Muscle layer of duodenum (tissue), 2 donors: ENCODE measurements at regions not wholly inside any gene's neighbourhood (a gene's known extent, or its start where the extent isn't known, plus 50 kb on each side); places are given as distances from the start of the nearest gene placed in this dataset.

Source experiments
- H3K27ac ChIP-seq: one replicate; pipeline ENCODE4 v1.7.0; 2013; ENCODE audit warnings: mild to moderate bottlenecking, low read length
- H3K27me3 ChIP-seq: one replicate; pipeline ENCODE4 v1.7.0; 2013; ENCODE audit warnings: low read depth, mild to moderate bottlenecking, control low read depth, low read length
- H3K36me3 ChIP-seq, 2 donors: one replicate each; pipeline ENCODE4 v1.7.0; 2013; ENCODE audit warnings: low read length in 2 of 2, control low read depth in 1 of 2, mild to moderate bottlenecking in 1 of 2; ENCODE audit not compliant: insufficient read depth in 2 of 2, control insufficient read depth in 1 of 2
- H3K4me1 ChIP-seq, 2 donors: one replicate each; pipeline ENCODE4 v1.7.0; 2013; ENCODE audit warnings: low read length in 2 of 2, mild to moderate bottlenecking in 2 of 2, control low read depth in 1 of 2, moderate library complexity in 1 of 2; ENCODE audit not compliant: insufficient read depth in 2 of 2, control insufficient read depth in 1 of 2
- H3K4me3 ChIP-seq, 2 donors: one replicate each; pipeline ENCODE4 v1.7.0; 2013; ENCODE audit warnings: low read length in 2 of 2, low read depth in 1 of 2, mild to moderate bottlenecking in 1 of 2
- H3K9me3 ChIP-seq, 2 donors: one replicate each; pipeline ENCODE4 v1.7.0; 2013; ENCODE audit warnings: low read length in 2 of 2, control low read depth in 1 of 2, mild to moderate bottlenecking in 1 of 2; ENCODE audit not compliant: control insufficient read depth in 1 of 2
- donor health status: healthy.

DNA sequence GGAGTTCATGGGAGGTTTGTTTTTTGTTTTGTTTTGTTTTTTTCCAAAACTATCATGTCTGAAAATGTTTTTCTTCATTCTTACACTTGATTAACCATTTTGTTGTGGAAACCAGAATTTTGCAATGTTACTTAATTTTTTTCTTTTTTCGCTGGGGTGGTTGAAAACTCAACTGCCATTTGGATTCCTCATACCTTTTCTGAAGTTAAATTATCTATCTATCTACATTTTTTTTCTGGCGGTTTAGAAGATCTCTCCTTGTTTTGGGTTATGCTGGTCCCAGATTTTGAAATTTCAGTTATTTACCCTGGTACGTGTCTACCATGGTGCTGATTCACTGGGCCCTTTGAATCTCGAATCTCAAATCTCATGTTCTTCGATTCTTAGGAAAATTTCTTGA, 316.2 kb upstream of the SMARCA2 start:
- Histone ChIP-seq H3K27ac (no peak overlapping the region), H3K4me3 (no peak overlapping the region), H3K9me3 (no peaks in the 10 kb centered on the region), H3K4me1 (no peaks in the 10 kb centered on the region), H3K27me3 (no peaks in the 10 kb centered on the region), H3K36me3 (no peaks in the 10 kb centered on the region)

DNA sequence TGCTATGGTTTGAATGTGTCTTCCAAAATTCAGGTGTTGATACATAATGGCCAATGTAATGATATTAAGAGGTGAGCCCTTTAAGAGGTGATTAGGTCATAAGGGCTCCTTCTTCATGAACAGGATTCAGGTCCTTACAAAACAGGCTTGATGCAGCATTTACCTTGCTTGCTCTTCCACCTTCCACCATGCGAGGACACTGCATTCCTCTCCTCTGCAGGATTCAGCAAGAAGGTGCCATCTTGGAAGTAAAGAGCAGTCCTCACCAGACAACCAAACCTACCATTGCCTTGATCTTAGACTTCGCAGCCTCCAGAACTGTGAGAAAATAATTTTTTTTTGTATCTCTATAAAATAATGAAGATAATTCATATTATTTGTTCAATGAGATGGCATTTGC, 314.0 kb upstream of the SMARCA2 start:
- H3K27me3 ChIP-seq: no peaks in the 10 kb centered on the region
- H3K27ac ChIP-seq: no peak overlapping the region
- no peak overlapping the region for H3K4me3 ChIP-seq
- H3K9me3 ChIP-seq: no peaks in the 10 kb centered on the region
- H3K36me3 ChIP-seq: no peaks in the 10 kb centered on the region
- no peaks in the 10 kb centered on the region for H3K4me1 ChIP-seq

- no peak overlapping the region for H3K4me3 ChIP-seq
- no peaks in the 10 kb centered on the region for H3K27me3 ChIP-seq
- H3K9me3 ChIP-seq: no peaks in the 10 kb centered on the region
- H3K36me3 ChIP-seq: no peaks in the 10 kb centered on the region
- no peaks in the 10 kb centered on the region for H3K4me1 ChIP-seq
- no peak overlapping the region for H3K27ac ChIP-seq
Measured at GRCh38 chr9:1702701-1703100, 312.4 kb upstream of the SMARCA2 start.

DNA sequence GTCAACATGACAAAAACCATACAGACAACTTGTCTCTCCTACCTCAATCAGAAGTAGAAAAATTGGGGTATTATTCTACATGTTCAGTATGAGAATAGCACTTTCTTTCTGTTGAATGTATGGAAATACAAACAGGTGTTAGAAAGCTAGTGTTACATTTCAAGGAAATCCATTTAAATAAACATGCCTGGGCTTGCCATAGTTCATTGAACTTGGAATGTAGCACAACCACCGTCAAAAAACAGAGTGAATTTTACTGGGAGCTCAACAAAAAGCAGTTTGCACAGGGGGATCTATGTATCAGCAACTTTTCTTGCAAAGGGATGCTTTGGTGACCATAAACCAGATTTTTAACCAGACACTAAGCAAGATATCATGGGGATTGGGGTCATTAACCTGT, 307.9 kb upstream of the SMARCA2 start:
- no peak overlapping the region for H3K27ac ChIP-seq
- no peak overlapping the region for H3K4me3 ChIP-seq
- H3K4me1 ChIP-seq: no peaks in the 10 kb centered on the region
- no peaks in the 10 kb centered on the region for H3K27me3 ChIP-seq
- H3K9me3 ChIP-seq: no peaks in the 10 kb centered on the region
- no peaks in the 10 kb centered on the region for H3K36me3 ChIP-seq

DNA sequence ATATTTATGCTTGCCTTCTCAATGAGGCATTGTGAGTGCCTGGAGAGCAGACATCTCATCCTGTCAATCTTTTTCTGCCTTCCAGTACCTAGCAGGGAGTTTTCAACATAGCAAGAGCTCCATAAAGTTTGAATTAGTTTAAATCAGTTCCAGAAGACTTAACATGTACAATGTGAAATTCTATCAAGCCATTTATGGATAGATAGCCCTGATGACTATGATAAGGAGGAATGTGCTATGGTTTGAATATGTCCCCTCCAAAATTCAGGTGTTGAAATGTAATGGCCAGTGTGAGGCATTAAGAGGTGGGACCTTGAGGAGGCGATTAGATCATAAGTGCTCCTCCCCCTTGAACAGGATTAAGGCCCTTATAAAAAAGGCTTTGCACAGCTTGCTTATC, 306.9 kb upstream of the SMARCA2 start:
- no peak overlapping the region for H3K27ac ChIP-seq
- no peaks in the 10 kb centered on the region for H3K9me3 ChIP-seq
- no peaks in the 10 kb centered on the region for H3K27me3 ChIP-seq
- no peaks in the 10 kb centered on the region for H3K4me1 ChIP-seq
- no peaks in the 10 kb centered on the region for H3K36me3 ChIP-seq
- H3K4me3 ChIP-seq: no peak overlapping the region

DNA sequence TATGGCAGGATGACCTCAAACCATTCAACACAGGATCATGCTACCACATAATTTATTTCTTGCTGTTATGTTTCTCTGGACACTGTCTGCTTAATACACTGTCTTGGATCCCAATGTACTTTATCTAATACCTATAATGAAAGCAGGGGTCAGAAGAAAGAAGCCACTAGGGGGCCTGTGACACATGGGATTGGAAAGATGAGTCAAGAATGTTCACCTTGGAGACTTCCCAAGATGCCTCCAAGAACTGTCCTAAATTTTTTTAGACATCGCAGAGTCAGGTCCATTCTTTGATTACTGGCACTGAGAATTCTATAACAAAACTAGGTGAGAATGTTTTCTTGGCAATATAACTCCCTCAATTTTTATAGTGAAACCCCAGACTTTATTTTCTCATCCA, 305.8 kb upstream of the SMARCA2 start:
- Histone ChIP-seq H3K4me1 (no peaks in the 10 kb centered on the region), H3K9me3 (no peaks in the 10 kb centered on the region), H3K36me3 (no peaks in the 10 kb centered on the region), H3K27me3 (no peaks in the 10 kb centered on the region), H3K4me3 (no peak overlapping the region), H3K27ac (no peak overlapping the region)

- no peaks in the 10 kb centered on the region for H3K27me3 ChIP-seq
- H3K9me3 ChIP-seq: no peaks in the 10 kb centered on the region
- no peak overlapping the region for H3K4me3 ChIP-seq
- no peaks in the 10 kb centered on the region for H3K36me3 ChIP-seq
- no peak overlapping the region for H3K27ac ChIP-seq
- H3K4me1 ChIP-seq: no peaks in the 10 kb centered on the region
Measured at GRCh38 chr9:1712861-1713450, 302.2 kb upstream of the SMARCA2 start.

GRCh38 chr9:1713841-1714240, 301.3 kb upstream of the SMARCA2 start:
- Histone ChIP-seq H3K9me3 (peaks cover 0 to 4% of the 10 kb centered on the region in 2 donors), H3K4me3 (no peak overlapping the region), H3K27me3 (no peaks in the 10 kb centered on the region), H3K36me3 (no peaks in the 10 kb centered on the region), H3K27ac (no peak overlapping the region), H3K4me1 (no peaks in the 10 kb centered on the region)

- no peak overlapping the region for H3K4me3 ChIP-seq
- no peaks in the 10 kb centered on the region for H3K27me3 ChIP-seq
- H3K4me1 ChIP-seq: no peaks in the 10 kb centered on the region
- H3K27ac ChIP-seq: no peak overlapping the region
- H3K36me3 ChIP-seq: no peaks in the 10 kb centered on the region
- peaks cover 0 to 4% of the 10 kb centered on the region in 2 donors for H3K9me3 ChIP-seq
Measured at GRCh38 chr9:1717882-1718281, 297.3 kb upstream of the SMARCA2 start.

GRCh38 chr9:1718836-1719235, 296.3 kb upstream of the SMARCA2 start:
- H3K27me3 ChIP-seq: no peaks in the 10 kb centered on the region
- H3K4me1 ChIP-seq: no peaks in the 10 kb centered on the region
- H3K36me3 ChIP-seq: no peaks in the 10 kb centered on the region
- no peak overlapping the region for H3K4me3 ChIP-seq
- no peak overlapping the region for H3K27ac ChIP-seq
- H3K9me3 ChIP-seq: peaks cover 0 to 4% of the 10 kb centered on the region in 2 donors

GRCh38 chr9:1721196-1721595, 294.0 kb upstream of the SMARCA2 start:
- no peak overlapping the region for H3K27ac ChIP-seq
- no peak overlapping the region for H3K4me3 ChIP-seq
- no peaks in the 10 kb centered on the region for H3K4me1 ChIP-seq
- no peaks in the 10 kb centered on the region for H3K36me3 ChIP-seq
- no peaks in the 10 kb centered on the region for H3K27me3 ChIP-seq
- H3K9me3 ChIP-seq: peaks cover 0 to 4% of the 10 kb centered on the region in 2 donors

- no peak overlapping the region for H3K27ac ChIP-seq
- H3K36me3 ChIP-seq: no peaks in the 10 kb centered on the region
- H3K4me1 ChIP-seq: no peaks in the 10 kb centered on the region
- H3K27me3 ChIP-seq: no peaks in the 10 kb centered on the region
- H3K9me3 ChIP-seq: peaks cover 0 to 4% of the 10 kb centered on the region in 2 donors
- no peak overlapping the region for H3K4me3 ChIP-seq
Measured at GRCh38 chr9:1722404-1722803, 292.7 kb upstream of the SMARCA2 start.
